ENCODE measurements at regions not wholly inside any gene's neighbourhood (a gene's known extent, or its start where the extent isn't known, plus 50 kb on each side); places are given as distances from the start of the nearest gene placed in this dataset.
"Not testable (repeated sequence)": the region's sequence is repeated elsewhere in the genome, so short reads cannot be mapped to it uniquely, and the experiment has no call there.

- DNase-seq (ENCODE audit: low read depth, low spot score) = no peak
- H3K27me3 ChIP-seq (ENCODE audit: control insufficient read depth, insufficient read depth, low read length) = no peaks in the 10 kb centered on the region
- H3K9me3 ChIP-seq (ENCODE audit: control insufficient read depth, insufficient read depth, low read length) = no peaks in the 10 kb centered on the region
These were observed 116.2 kb downstream of the DIRAS2 start for GRCh38 chr9:90526386-90526785.

GRCh38 chr9:90536094-90536493 is 106.5 kb downstream of the DIRAS2 start:
- WGBS (ENCODE audit: insufficient coverage, insufficient read length) = no CpG with 5 or more reads among the region's 4 CpGs
- not testable (repeated sequence) for H3K4me3 ChIP-seq (ENCODE audit: low read length); DNase-seq (ENCODE audit: low read depth, low spot score); H3K27me3 ChIP-seq (ENCODE audit: control insufficient read depth, insufficient read depth, low read length); H3K27ac ChIP-seq (ENCODE audit: low read length); H3K36me3 ChIP-seq (ENCODE audit: control insufficient read depth, insufficient read depth, low read length); H3K9me3 ChIP-seq (ENCODE audit: control insufficient read depth, insufficient read depth, low read length); H3K4me1 ChIP-seq (ENCODE audit: control insufficient read depth, insufficient read depth, low read length)

More at GRCh38 chr9:90526386-90526785, 116.2 kb downstream of the DIRAS2 start:
- no peaks in the 10 kb centered on the region for H3K4me1 ChIP-seq (ENCODE audit: control insufficient read depth, insufficient read depth, low read length)
- no peak overlapping the region for H3K4me3 ChIP-seq (ENCODE audit: low read length)
- no peak overlapping the region for H3K27ac ChIP-seq (ENCODE audit: low read length)
- no peaks in the 10 kb centered on the region for H3K36me3 ChIP-seq (ENCODE audit: control insufficient read depth, insufficient read depth, low read length)

GRCh38 chr9:90538566-90538965 is 104.1 kb downstream of the DIRAS2 start:
- H3K36me3 ChIP-seq (ENCODE audit: control insufficient read depth, insufficient read depth, low read length) = no peaks in the 10 kb centered on the region
- WGBS (ENCODE audit: insufficient coverage, insufficient read length) = no CpG with 5 or more reads among the region's 4 CpGs
- no peaks in the 10 kb centered on the region for H3K4me1 ChIP-seq (ENCODE audit: control insufficient read depth, insufficient read depth, low read length)
- no peak overlapping the region for H3K4me3 ChIP-seq (ENCODE audit: low read length)
- H3K9me3 ChIP-seq (ENCODE audit: control insufficient read depth, insufficient read depth, low read length) = no peaks in the 10 kb centered on the region
- DNase-seq (ENCODE audit: low read depth, low spot score) = no peak
- no peaks in the 10 kb centered on the region for H3K27me3 ChIP-seq (ENCODE audit: control insufficient read depth, insufficient read depth, low read length)
- no peak overlapping the region for H3K27ac ChIP-seq (ENCODE audit: low read length)

- H3K9me3 ChIP-seq (ENCODE audit: control insufficient read depth, insufficient read depth, low read length) = no peaks in the 10 kb centered on the region
- H3K27me3 ChIP-seq (ENCODE audit: control insufficient read depth, insufficient read depth, low read length) = no peaks in the 10 kb centered on the region
- DNase-seq (ENCODE audit: low read depth, low spot score) = no peak
- no peaks in the 10 kb centered on the region for H3K36me3 ChIP-seq (ENCODE audit: control insufficient read depth, insufficient read depth, low read length)
- H3K27ac ChIP-seq (ENCODE audit: low read length) = no peak overlapping the region
- no peaks in the 10 kb centered on the region for H3K4me1 ChIP-seq (ENCODE audit: control insufficient read depth, insufficient read depth, low read length)
- no peak overlapping the region for H3K4me3 ChIP-seq (ENCODE audit: low read length)
These were observed 103.3 kb downstream of the DIRAS2 start for GRCh38 chr9:90539286-90539685.

- Histone ChIP-seq H3K27ac (ENCODE audit: low read length) (no peak overlapping the region), H3K36me3 (ENCODE audit: control insufficient read depth, insufficient read depth, low read length) (no peaks in the 10 kb centered on the region)
- DNase-seq (ENCODE audit: low read depth, low spot score) = no peak
These were observed 101.9 kb downstream of the DIRAS2 start for GRCh38 chr9:90540734-90541133.

GRCh38 chr9:90544488-90544887 is 98.1 kb downstream of the DIRAS2 start:
- DNase-seq (ENCODE audit: low read depth, low spot score) = no peak
- Histone ChIP-seq H3K9me3 (ENCODE audit: control insufficient read depth, insufficient read depth, low read length) (no peaks in the 10 kb centered on the region), H3K4me1 (ENCODE audit: control insufficient read depth, insufficient read depth, low read length) (no peaks in the 10 kb centered on the region), H3K36me3 (ENCODE audit: control insufficient read depth, insufficient read depth, low read length) (no peaks in the 10 kb centered on the region), H3K27ac (ENCODE audit: low read length) (no peak overlapping the region), H3K27me3 (ENCODE audit: control insufficient read depth, insufficient read depth, low read length) (no peaks in the 10 kb centered on the region), H3K4me3 (ENCODE audit: low read length) (no peak overlapping the region)
- WGBS (ENCODE audit: insufficient coverage, insufficient read length) = no CpG with 5 or more reads among the region's 2 CpGs

More at GRCh38 chr9:90540734-90541133, 101.9 kb downstream of the DIRAS2 start:
- Histone ChIP-seq H3K4me1 (ENCODE audit: control insufficient read depth, insufficient read depth, low read length) (no peaks in the 10 kb centered on the region), H3K27me3 (ENCODE audit: control insufficient read depth, insufficient read depth, low read length) (no peaks in the 10 kb centered on the region), H3K9me3 (ENCODE audit: control insufficient read depth, insufficient read depth, low read length) (no peaks in the 10 kb centered on the region), H3K4me3 (ENCODE audit: low read length) (no peak overlapping the region)
- no CpG with 5 or more reads among the region's 1 CpG for WGBS (ENCODE audit: insufficient coverage, insufficient read length)

- Histone ChIP-seq H3K27ac (ENCODE audit: low read length) (no peak overlapping the region), H3K4me3 (ENCODE audit: low read length) (no peak overlapping the region), H3K4me1 (ENCODE audit: control insufficient read depth, insufficient read depth, low read length) (no peaks in the 10 kb centered on the region), H3K9me3 (ENCODE audit: control insufficient read depth, insufficient read depth, low read length) (no peaks in the 10 kb centered on the region), H3K27me3 (ENCODE audit: control insufficient read depth, insufficient read depth, low read length) (no peaks in the 10 kb centered on the region), H3K36me3 (ENCODE audit: control insufficient read depth, insufficient read depth, low read length) (no peaks in the 10 kb centered on the region)
- no CpG with 5 or more reads among the region's 7 CpGs for WGBS (ENCODE audit: insufficient coverage, insufficient read length)
- no peak for DNase-seq (ENCODE audit: low read depth, low spot score)
These were observed 96.4 kb downstream of the DIRAS2 start for GRCh38 chr9:90546200-90546599.

- Histone ChIP-seq H3K4me1 (ENCODE audit: control insufficient read depth, insufficient read depth, low read length) (no peaks in the 10 kb centered on the region), H3K27ac (ENCODE audit: low read length) (no peak overlapping the region), H3K4me3 (ENCODE audit: low read length) (no peak overlapping the region), H3K9me3 (ENCODE audit: control insufficient read depth, insufficient read depth, low read length) (no peaks in the 10 kb centered on the region), H3K27me3 (ENCODE audit: control insufficient read depth, insufficient read depth, low read length) (no peaks in the 10 kb centered on the region), H3K36me3 (ENCODE audit: control insufficient read depth, insufficient read depth, low read length) (no peaks in the 10 kb centered on the region)
- no peak for DNase-seq (ENCODE audit: low read depth, low spot score)
- no CpG with 5 or more reads among the region's 2 CpGs for WGBS (ENCODE audit: insufficient coverage, insufficient read length)
These were observed 94.7 kb downstream of the DIRAS2 start for GRCh38 chr9:90547896-90548295.

- no peak overlapping the region for H3K27ac ChIP-seq (ENCODE audit: low read length)
- no peaks in the 10 kb centered on the region for H3K36me3 ChIP-seq (ENCODE audit: control insufficient read depth, insufficient read depth, low read length)
- no peak for DNase-seq (ENCODE audit: low read depth, low spot score)
- H3K4me1 ChIP-seq (ENCODE audit: control insufficient read depth, insufficient read depth, low read length) = no peaks in the 10 kb centered on the region
- H3K27me3 ChIP-seq (ENCODE audit: control insufficient read depth, insufficient read depth, low read length) = no peaks in the 10 kb centered on the region
- no peaks in the 10 kb centered on the region for H3K9me3 ChIP-seq (ENCODE audit: control insufficient read depth, insufficient read depth, low read length)
- no peak overlapping the region for H3K4me3 ChIP-seq (ENCODE audit: low read length)
- WGBS (ENCODE audit: insufficient coverage, insufficient read length) = no CpG with 5 or more reads among the region's 1 CpG
These were observed 90.3 kb downstream of the DIRAS2 start for GRCh38 chr9:90552317-90552716.

- no peak overlapping the region for H3K4me3 ChIP-seq (ENCODE audit: low read length)
- no CpG with 5 or more reads among the region's 7 CpGs for WGBS (ENCODE audit: insufficient coverage, insufficient read length)
- DNase-seq (ENCODE audit: low read depth, low spot score) = no peak
- no peaks in the 10 kb centered on the region for H3K27me3 ChIP-seq (ENCODE audit: control insufficient read depth, insufficient read depth, low read length)
- no peaks in the 10 kb centered on the region for H3K36me3 ChIP-seq (ENCODE audit: control insufficient read depth, insufficient read depth, low read length)
- no peaks in the 10 kb centered on the region for H3K4me1 ChIP-seq (ENCODE audit: control insufficient read depth, insufficient read depth, low read length)
- H3K9me3 ChIP-seq (ENCODE audit: control insufficient read depth, insufficient read depth, low read length) = no peaks in the 10 kb centered on the region
- H3K27ac ChIP-seq (ENCODE audit: low read length) = no peak overlapping the region
These were observed 87.1 kb downstream of the DIRAS2 start for GRCh38 chr9:90555351-90556057.

GRCh38 chr9:90556897-90557675 is 85.5 kb downstream of the DIRAS2 start:
- DNase-seq (ENCODE audit: low read depth, low spot score) = no peak
- Histone ChIP-seq H3K4me3 (ENCODE audit: low read length) (no peak overlapping the region), H3K27me3 (ENCODE audit: control insufficient read depth, insufficient read depth, low read length) (no peaks in the 10 kb centered on the region), H3K4me1 (ENCODE audit: control insufficient read depth, insufficient read depth, low read length) (no peaks in the 10 kb centered on the region), H3K36me3 (ENCODE audit: control insufficient read depth, insufficient read depth, low read length) (no peaks in the 10 kb centered on the region), H3K27ac (ENCODE audit: low read length) (no peak overlapping the region), H3K9me3 (ENCODE audit: control insufficient read depth, insufficient read depth, low read length) (no peaks in the 10 kb centered on the region)
- WGBS (ENCODE audit: insufficient coverage, insufficient read length) = no CpG with 5 or more reads among the region's 5 CpGs
